Osteocyte (in vitro differentiated cells): ENCODE measurements at regions not wholly inside any gene's neighbourhood (a gene's known extent, or its start where the extent isn't known, plus 50 kb on each side); places are given as distances from the start of the nearest gene placed in this dataset.

Experiments
- DNase-seq: peaks from one replicate; pipeline ENCODE4 v3.0.0; 2021; ENCODE audit warnings: mixed read lengths; ENCODE audit not compliant: unreplicated experiment; ENCODE audit errors: extremely low spot score
- H3K27ac Mint-ChIP-seq: one replicate; pipeline ENCODE4 v1.8.0; 2021; ENCODE audit warnings: mild to moderate bottlenecking, mixed read lengths; ENCODE audit not compliant: unreplicated experiment
- H3K27me3 Mint-ChIP-seq: one replicate; pipeline ENCODE4 v1.8.0; 2021; ENCODE audit warnings: mixed read lengths; ENCODE audit not compliant: unreplicated experiment
- H3K36me3 Mint-ChIP-seq: one replicate; pipeline ENCODE4 v1.8.0; 2021; ENCODE audit warnings: mixed read lengths; ENCODE audit not compliant: unreplicated experiment
- H3K4me1 Mint-ChIP-seq: one replicate; pipeline ENCODE4 v1.8.0; 2021; ENCODE audit warnings: mixed read lengths; ENCODE audit not compliant: unreplicated experiment
- H3K4me3 Mint-ChIP-seq: one replicate; pipeline ENCODE4 v1.8.0; 2021; ENCODE audit warnings: mild to moderate bottlenecking, moderate library complexity, mixed read lengths; ENCODE audit not compliant: unreplicated experiment
- H3K9me3 Mint-ChIP-seq: one replicate; pipeline ENCODE4 v1.8.0; 2021; ENCODE audit warnings: mixed read lengths; ENCODE audit not compliant: unreplicated experiment
- CTCF ChIP-seq: fragments of 200-600 bp; sonication (generic); IDR thresholded peaks from 2 replicates; pipeline ENCODE4 v1.5.0; 2021; ENCODE audit warnings: antibody characterized with exemption, mild to moderate bottlenecking, moderate library complexity

DNA sequence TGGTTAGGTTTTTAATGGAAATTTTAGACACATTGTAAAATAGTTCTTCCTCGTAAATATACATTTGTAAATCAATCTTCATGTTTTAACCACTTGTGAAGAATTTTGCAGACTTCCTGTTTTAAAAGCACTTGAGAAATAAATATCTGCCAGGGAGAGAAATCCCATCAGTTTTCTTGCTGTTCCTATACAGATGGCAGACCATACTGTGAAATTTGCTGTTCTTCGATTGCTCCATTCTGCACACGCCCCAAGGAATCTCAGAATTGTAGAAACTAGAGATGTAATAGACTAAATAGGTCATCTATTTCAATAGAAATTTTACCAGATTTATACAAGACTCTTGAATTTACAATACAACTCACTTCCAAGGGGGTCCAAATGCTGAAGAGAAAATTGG is 75.8 kb upstream of the PIK3C3 start:
- no peaks in the 10 kb centered on the region for H3K9me3 Mint-ChIP-seq
- H3K4me1 Mint-ChIP-seq: peaks cover 13% of the 10 kb centered on the region
- DNase-seq: no peak
- no peak for TF ChIP-seq CTCF
- no peaks in the 10 kb centered on the region for H3K36me3 Mint-ChIP-seq
- no peak overlapping the region for H3K27ac Mint-ChIP-seq
- no peak overlapping the region for H3K4me3 Mint-ChIP-seq
- H3K27me3 Mint-ChIP-seq: peaks cover 3% of the 10 kb centered on the region

DNA sequence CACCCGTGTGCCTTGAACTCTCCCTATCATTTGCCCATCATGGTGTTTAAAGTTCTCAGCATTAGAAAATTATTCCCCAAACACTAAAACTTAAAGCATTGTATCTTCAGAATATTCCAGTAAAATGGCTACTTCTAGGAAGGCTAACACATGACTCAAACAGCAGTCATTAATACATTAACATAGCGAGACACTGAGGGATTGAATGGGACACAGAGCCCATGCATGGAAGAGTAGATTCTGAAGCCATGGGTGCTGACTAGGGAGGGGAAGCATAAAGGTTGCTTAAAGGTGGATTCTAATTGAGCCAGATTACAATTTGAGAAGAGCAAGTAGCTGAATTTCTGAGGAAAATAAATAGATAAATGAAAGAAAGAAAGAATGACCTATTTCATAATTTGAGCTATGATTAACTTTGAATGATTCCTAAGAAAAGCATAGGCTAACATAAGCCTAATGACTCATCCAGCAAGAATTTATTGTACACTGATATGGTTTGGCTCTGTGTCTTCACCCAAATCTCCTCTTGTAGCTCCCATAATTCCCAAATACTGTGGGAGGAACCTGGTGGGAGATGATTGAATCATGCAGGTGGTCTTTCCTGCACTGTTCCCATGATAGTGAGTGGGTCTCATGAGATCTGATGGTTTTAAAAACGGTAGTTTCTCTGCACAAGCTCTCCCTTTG is 79.8 kb upstream of the PIK3C3 start:
- no peak overlapping the region for H3K27ac Mint-ChIP-seq
- H3K4me1 Mint-ChIP-seq: peaks cover 20% of the 10 kb centered on the region
- no peak for DNase-seq
- no peak overlapping the region for H3K4me3 Mint-ChIP-seq
- H3K9me3 Mint-ChIP-seq: no peaks in the 10 kb centered on the region
- no peaks in the 10 kb centered on the region for H3K27me3 Mint-ChIP-seq
- no peaks in the 10 kb centered on the region for H3K36me3 Mint-ChIP-seq
- no peak for TF ChIP-seq CTCF

DNA sequence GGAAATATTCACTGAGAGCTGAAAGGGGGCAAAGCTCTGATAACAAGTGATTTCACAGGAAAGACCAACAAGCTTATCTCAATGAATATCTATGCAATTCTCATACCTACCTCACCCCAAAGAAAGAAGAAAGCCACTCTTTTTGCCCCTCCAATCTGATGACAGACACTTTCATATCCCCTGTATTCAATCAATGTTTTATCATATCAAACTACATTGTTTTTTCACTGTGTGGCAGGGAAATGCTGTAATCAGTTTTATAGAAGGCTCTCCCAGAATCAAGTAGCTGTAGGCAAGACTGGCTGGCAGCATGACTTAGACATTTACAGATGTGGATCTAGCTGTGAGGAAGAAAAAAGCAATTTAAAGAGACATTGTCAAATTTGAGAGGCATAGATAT is 81.3 kb upstream of the PIK3C3 start:
- TF ChIP-seq CTCF: no peak
- Mint-ChIP-seq H3K36me3 (no peaks in the 10 kb centered on the region), H3K27me3 (no peaks in the 10 kb centered on the region), H3K4me1 (peaks cover 20% of the 10 kb centered on the region), H3K9me3 (no peaks in the 10 kb centered on the region), H3K4me3 (no peak overlapping the region), H3K27ac (no peak overlapping the region)
- DNase-seq: no peak

DNA sequence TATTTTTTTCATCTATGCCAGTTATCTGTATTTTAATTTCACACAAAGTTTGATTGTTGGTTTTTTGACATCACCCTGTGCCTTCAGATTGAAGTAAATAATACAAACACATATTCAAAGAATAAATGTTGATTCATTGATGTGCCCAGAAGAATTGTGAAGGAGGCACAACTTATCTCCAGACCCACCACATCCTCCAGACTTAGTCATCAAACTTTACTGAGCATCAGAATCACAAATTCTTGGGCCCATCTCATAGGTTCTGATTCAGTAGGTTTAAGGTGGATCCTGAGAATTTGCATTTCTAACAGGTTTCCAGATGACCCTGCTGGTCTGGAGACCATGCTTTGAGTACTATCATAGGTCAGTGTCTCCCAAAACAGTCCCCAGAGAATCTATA is 82.8 kb upstream of the PIK3C3 start:
- no peak for TF ChIP-seq CTCF
- Mint-ChIP-seq H3K36me3 (no peaks in the 10 kb centered on the region), H3K4me1 (peaks cover 20% of the 10 kb centered on the region), H3K27me3 (no peaks in the 10 kb centered on the region), H3K27ac (no peak overlapping the region), H3K9me3 (no peaks in the 10 kb centered on the region), H3K4me3 (no peak overlapping the region)
- DNase-seq: no peak

GRCh38 chr18:41871229-41872000 is 83.6 kb upstream of the PIK3C3 start:
- peaks cover 20% of the 10 kb centered on the region for H3K4me1 Mint-ChIP-seq
- no peak for DNase-seq
- H3K27ac Mint-ChIP-seq: no peak overlapping the region
- no peaks in the 10 kb centered on the region for H3K27me3 Mint-ChIP-seq
- TF ChIP-seq CTCF: no peak
- no peaks in the 10 kb centered on the region for H3K9me3 Mint-ChIP-seq
- H3K36me3 Mint-ChIP-seq: no peaks in the 10 kb centered on the region
- H3K4me3 Mint-ChIP-seq: no peak overlapping the region
